HepG2 (cell line): ENCODE measurements at regions not wholly inside any gene's neighbourhood (a gene's known extent, or its start where the extent isn't known, plus 50 kb on each side); places are given as distances from the start of the nearest gene placed in this dataset.

Source experiments
- ATAC-seq: fragments of 200-7000 bp; cut with Tn5 transposase; 3 replicates; pipeline ENCODE4 v1.9.1; 2020; ENCODE audit warnings: mild to moderate bottlenecking, moderate library complexity
- BruUV-seq: library from RNA; stranded (reverse); fragments of 400-500 nt; replicated peaks from 2 replicates; lab custom pipeline; 2021; lab: Mats Ljungman, UMichigan
- CTCF ChIA-PET: fragments of 300-600 bp; formaldehyde crosslinking; extraction: SDS; loops from one replicate; lab custom pipeline; 2021; ENCODE audit warnings: low total read pairs, inconsistent platforms, low intra/inter-chr PET ratio; lab: Yijun Ruan, JAX
- POLR2A ChIA-PET: fragments of 350-600 bp; sonication (Branson Sonifier 250); formaldehyde crosslinking; loops from one replicate; lab custom pipeline; 2020; ENCODE audit warnings: antibody characterized with exemption, inconsistent platforms; lab: Yijun Ruan, JAX
- DNase-seq: peaks from one replicate; pipeline ENCODE4 v3.0.0-alpha.2; 2015; ENCODE audit warnings: low spot score
- FAIRE-seq: peaks from 3 replicates; lab custom pipeline; 2011; peaks lifted over from hg19 to GRCh38; lab: Jason Lieb, UNC
- H2AFZ ChIP-seq: one replicate; pipeline ENCODE4 v1.6.1; 2011; ENCODE audit warnings: low read length, inconsistent platforms
- H3K27ac ChIP-seq: fragments of 300-600 bp; 3 replicates; pipeline ENCODE4 v1.8.0; 2011; ENCODE audit warnings: mixed run types, mild to moderate bottlenecking, mixed read lengths, low read length, inconsistent platforms; ENCODE audit not compliant: insufficient read depth; ENCODE audit errors: extremely low read length
- H3K27me3 ChIP-seq, 2 experiments: fragments of 200-600 bp in 1 of 2; 2 replicates in 1 of 2; 3 replicates in 1 of 2; pipeline versions ENCODE4 v1.6.0 to v1.8.0; 2011; ENCODE audit warnings: low read length in 2 of 2, mild to moderate bottlenecking in 2 of 2, moderate library complexity in 2 of 2, inconsistent platforms in 1 of 2; ENCODE audit not compliant: insufficient read depth in 2 of 2, control insufficient read depth in 1 of 2
- H3K36me3 ChIP-seq, 2 experiments: fragments of 200-600 bp in 1 of 2; replicated peaks in 1 of 2; 2 replicates in 1 of 2; 3 replicates in 1 of 2; pipeline versions ENCODE4 v1.5.1 to v1.8.0; 2011; ENCODE audit warnings: low read length in 2 of 2, inconsistent platforms in 1 of 2; ENCODE audit not compliant: insufficient read depth in 2 of 2, control insufficient read depth in 1 of 2
- H3K4me1 ChIP-seq: 2 replicates; pipeline ENCODE4 v1.5.1; 2012; ENCODE audit warnings: low read length, inconsistent platforms; ENCODE audit not compliant: insufficient read depth
- H3K4me2 ChIP-seq: 2 replicates; pipeline ENCODE4 v1.6.0; 2011; ENCODE audit warnings: low read depth, low read length, inconsistent platforms
- H3K4me3 ChIP-seq, 3 experiments: fragments of 200-600 bp in 1 of 3; sonication (generic), shearing (Covaris generic) in 1 of 3; replicated peaks in 1 of 3; 2 replicates each; pipeline ENCODE4 v1.5.1; 2011 to 2016; ENCODE audit warnings: low read length in 3 of 3, inconsistent platforms in 2 of 3, low read depth in 2 of 3, mild to moderate bottlenecking in 2 of 3, control low read depth in 1 of 3, mixed read lengths in 1 of 3; ENCODE audit not compliant: insufficient read depth in 1 of 3
- H3K79me2 ChIP-seq: one replicate; pipeline ENCODE4 v1.6.1; 2011; ENCODE audit warnings: low read length, inconsistent platforms; ENCODE audit not compliant: insufficient read depth
- H3K9ac ChIP-seq: 2 replicates; pipeline ENCODE4 v1.6.0; 2011; ENCODE audit warnings: mild to moderate bottlenecking, low read depth, low read length, inconsistent platforms; ENCODE audit not compliant: insufficient read depth
- H3K9me3 ChIP-seq: 2 replicates; pipeline ENCODE4 v1.5.1; 2012; ENCODE audit warnings: mild to moderate bottlenecking, low read length
- H4K20me1 ChIP-seq: 2 replicates; pipeline ENCODE4 v1.6.0; 2011; ENCODE audit warnings: inconsistent platforms, mild to moderate bottlenecking, low read length, moderate library complexity; ENCODE audit not compliant: insufficient read depth
- CCDC6 ChIP-seq: sonication (generic); formaldehyde crosslinking; IDR thresholded peaks from 2 replicates; pipeline ENCODE4 v1.8.1; 2022; ENCODE audit warnings: mild to moderate bottlenecking, missing genetic modification reagents, moderate library complexity
- FOSL1 ChIP-seq: sonication (generic); formaldehyde crosslinking; IDR thresholded peaks from 2 replicates; pipeline ENCODE4 v1.9.0; 2021; ENCODE audit warnings: missing genetic modification reagents, borderline replicate concordance
- HMGA1 ChIP-seq: sonication (generic); formaldehyde crosslinking; conservative IDR thresholded peaks from 2 replicates; pipeline ENCODE4 v1.4.0; 2020; ENCODE audit warnings: missing genetic modification reagents
- HNRNPLL ChIP-seq: fragments of 200-400 bp; formaldehyde crosslinking; IDR thresholded peaks from 2 replicates; pipeline ENCODE4 v1.6.1; 2017; ENCODE audit warnings: mild to moderate bottlenecking, low read depth, low read length; ENCODE audit not compliant: poor library complexity, severe bottlenecking
- IRF2 ChIP-seq: IDR thresholded peaks from 2 replicates; pipeline ENCODE4 v1.6.1; 2018; ENCODE audit warnings: missing genetic modification reagents, missing compliant biosample characterization
- NONO ChIP-seq, 2 experiments: fragments of 450-650 bp in 1 of 2; sonication (generic) in 1 of 2; formaldehyde crosslinking in 1 of 2; IDR thresholded peaks in 1 of 2; conservative IDR thresholded peaks in 1 of 2; 2 replicates each; pipeline versions ENCODE4 v1.6.1 to v1.8.0; 2017 to 2022; ENCODE audit warnings: mild to moderate bottlenecking in 1 of 2, missing genetic modification reagents in 1 of 2, moderate library complexity in 1 of 2
- NR3C1 ChIP-seq: sonication (generic); formaldehyde crosslinking; IDR thresholded peaks from 2 replicates; pipeline ENCODE4 v1.4.0; 2020; ENCODE audit warnings: missing genetic modification reagents
- PCBP2 ChIP-seq: fragments of 200-400 bp; formaldehyde crosslinking; optimal IDR thresholded peaks from 2 replicates; pipeline ENCODE3; 2018; ENCODE audit warnings: low read length, low read depth; ENCODE audit not compliant: poor library complexity, severe bottlenecking
- RBFOX2 ChIP-seq: fragments of 200-400 bp; formaldehyde crosslinking; IDR thresholded peaks from 2 replicates; pipeline ENCODE4 v1.6.1; 2017; ENCODE audit warnings: low read depth, mild to moderate bottlenecking, low read length
- SNRNP70 ChIP-seq: fragments of 200-400 bp; formaldehyde crosslinking; IDR thresholded peaks from 2 replicates; pipeline ENCODE4 v1.6.1; 2017; ENCODE audit warnings: mild to moderate bottlenecking, low read depth, low read length, moderate library complexity
- ZMAT3 ChIP-seq: sonication (generic); formaldehyde crosslinking; conservative IDR thresholded peaks from 2 replicates; pipeline ENCODE4 v1.7.0; 2021; ENCODE audit warnings: missing genetic modification reagents
- WGBS: methylation state at CpG from one replicate; pipeline ENCODE4 v1.1.6; 2017; ENCODE audit warnings: low lambda C conversion rate; 5-methylcytosine and 5-hydroxymethylcytosine counted together
- in situ Hi-C: cut with HindIII; loops from 2 replicates; pipeline ENCODE4 v1.10.0; 2017; ENCODE audit warnings: low pct_unique_long_range_greater_than_20kb; ENCODE audit not compliant: extremely low pct_ligation_motif_present
- intact Hi-C: fragments of 100-400 bp; cut with micrococcal nuclease; formaldehyde crosslinking; loops from one replicate; pipeline ENCODE4 v1.10.0; 2022; ENCODE audit not compliant: unreplicated experiment
- TF ChIP-seq, protein P1 (sequence below): sonication (generic); formaldehyde crosslinking; IDR thresholded peaks from 2 replicates; pipeline ENCODE4 v1.4.0; 2020; ENCODE audit warnings: missing genetic modification reagents
- TF ChIP-seq, protein P2 (sequence below): sonication (generic); formaldehyde crosslinking; IDR thresholded peaks from 2 replicates; pipeline ENCODE4 v1.4.0; 2020; ENCODE audit warnings: mild to moderate bottlenecking, missing genetic modification reagents
- TF ChIP-seq, protein P3 (sequence below): sonication (generic); formaldehyde crosslinking; IDR thresholded peaks from 2 replicates; pipeline ENCODE4 v1.5.0; 2020; ENCODE audit warnings: mild to moderate bottlenecking, low read depth, missing genetic modification reagents, borderline replicate concordance

- TF ChIP-seq NONO (IDR thresholded peaks at IDR 0.05) (no peak), NONO (CRISPR knock-in tag; conservative IDR thresholded peaks at IDR 0.05) (no peak)
Measured at GRCh38 chr2:196454492-196454891, 185.0 kb upstream of the CCDC150 start (continued).

- no peaks in the 10 kb centered on the region for H4K20me1 ChIP-seq
- H3K36me3 ChIP-seq: no peaks in the 10 kb centered on the region
- H3K9me3 ChIP-seq: no peaks in the 10 kb centered on the region
- no peaks in the 10 kb centered on the region for H3K4me1 ChIP-seq
- 0 out of 5 replicates have a peak, but pooled peaks cover 0 to 5% of the 10 kb centered on the region in 2 experiments for H3K27me3 ChIP-seq
- FAIRE-seq: no peak
- TF ChIP-seq, protein P1, sequence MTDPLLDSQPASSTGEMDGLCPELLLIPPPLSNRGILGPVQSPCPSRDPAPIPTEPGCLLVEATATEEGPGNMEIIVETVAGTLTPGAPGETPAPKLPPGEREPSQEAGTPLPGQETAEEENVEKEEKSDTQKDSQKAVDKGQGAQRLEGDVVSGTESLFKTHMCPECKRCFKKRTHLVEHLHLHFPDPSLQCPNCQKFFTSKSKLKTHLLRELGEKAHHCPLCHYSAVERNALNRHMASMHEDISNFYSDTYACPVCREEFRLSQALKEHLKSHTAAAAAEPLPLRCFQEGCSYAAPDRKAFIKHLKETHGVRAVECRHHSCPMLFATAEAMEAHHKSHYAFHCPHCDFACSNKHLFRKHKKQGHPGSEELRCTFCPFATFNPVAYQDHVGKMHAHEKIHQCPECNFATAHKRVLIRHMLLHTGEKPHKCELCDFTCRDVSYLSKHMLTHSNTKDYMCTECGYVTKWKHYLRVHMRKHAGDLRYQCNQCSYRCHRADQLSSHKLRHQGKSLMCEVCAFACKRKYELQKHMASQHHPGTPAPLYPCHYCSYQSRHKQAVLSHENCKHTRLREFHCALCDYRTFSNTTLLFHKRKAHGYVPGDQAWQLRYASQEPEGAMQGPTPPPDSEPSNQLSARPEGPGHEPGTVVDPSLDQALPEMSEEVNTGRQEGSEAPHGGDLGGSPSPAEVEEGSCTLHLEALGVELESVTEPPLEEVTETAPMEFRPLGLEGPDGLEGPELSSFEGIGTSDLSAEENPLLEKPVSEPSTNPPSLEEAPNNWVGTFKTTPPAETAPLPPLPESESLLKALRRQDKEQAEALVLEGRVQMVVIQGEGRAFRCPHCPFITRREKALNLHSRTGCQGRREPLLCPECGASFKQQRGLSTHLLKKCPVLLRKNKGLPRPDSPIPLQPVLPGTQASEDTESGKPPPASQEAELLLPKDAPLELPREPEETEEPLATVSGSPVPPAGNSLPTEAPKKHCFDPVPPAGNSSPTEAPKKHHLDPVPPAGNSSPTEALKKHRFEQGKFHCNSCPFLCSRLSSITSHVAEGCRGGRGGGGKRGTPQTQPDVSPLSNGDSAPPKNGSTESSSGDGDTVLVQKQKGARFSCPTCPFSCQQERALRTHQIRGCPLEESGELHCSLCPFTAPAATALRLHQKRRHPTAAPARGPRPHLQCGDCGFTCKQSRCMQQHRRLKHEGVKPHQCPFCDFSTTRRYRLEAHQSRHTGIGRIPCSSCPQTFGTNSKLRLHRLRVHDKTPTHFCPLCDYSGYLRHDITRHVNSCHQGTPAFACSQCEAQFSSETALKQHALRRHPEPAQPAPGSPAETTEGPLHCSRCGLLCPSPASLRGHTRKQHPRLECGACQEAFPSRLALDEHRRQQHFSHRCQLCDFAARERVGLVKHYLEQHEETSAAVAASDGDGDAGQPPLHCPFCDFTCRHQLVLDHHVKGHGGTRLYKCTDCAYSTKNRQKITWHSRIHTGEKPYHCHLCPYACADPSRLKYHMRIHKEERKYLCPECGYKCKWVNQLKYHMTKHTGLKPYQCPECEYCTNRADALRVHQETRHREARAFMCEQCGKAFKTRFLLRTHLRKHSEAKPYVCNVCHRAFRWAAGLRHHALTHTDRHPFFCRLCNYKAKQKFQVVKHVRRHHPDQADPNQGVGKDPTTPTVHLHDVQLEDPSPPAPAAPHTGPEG: no peak
- TF ChIP-seq PCBP2 (no peak), FOSL1 (no peak), HMGA1 (CRISPR knock-in tag) (no peak), IRF2 (CRISPR knock-in tag) (no peak), RBFOX2 (no peak), SNRNP70 (no peak), NR3C1 (no peak), ZMAT3 (CRISPR knock-in tag) (no peak), HNRNPLL (no peak), CCDC6 (no peak)
- TF ChIP-seq, protein P2, sequence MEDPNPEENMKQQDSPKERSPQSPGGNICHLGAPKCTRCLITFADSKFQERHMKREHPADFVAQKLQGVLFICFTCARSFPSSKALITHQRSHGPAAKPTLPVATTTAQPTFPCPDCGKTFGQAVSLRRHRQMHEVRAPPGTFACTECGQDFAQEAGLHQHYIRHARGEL: no peak
- TF ChIP-seq, protein P3, sequence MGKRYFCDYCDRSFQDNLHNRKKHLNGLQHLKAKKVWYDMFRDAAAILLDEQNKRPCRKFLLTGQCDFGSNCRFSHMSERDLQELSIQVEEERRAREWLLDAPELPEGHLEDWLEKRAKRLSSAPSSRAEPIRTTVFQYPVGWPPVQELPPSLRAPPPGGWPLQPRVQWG: no peak
- intact Hi-C loops: no loop called here
- no peak overlapping the region for H2AFZ ChIP-seq
- no peak for ATAC-seq
- no peak for DNase-seq
- in situ Hi-C loops: loop anchor here (10.0 kb wide), 2 partner anchors 165 to 325 kb away; no protein-coding TSS in a partner anchor
- H3K4me2 ChIP-seq: no peak overlapping the region
- H3K4me3 ChIP-seq: no peak overlapping the region
- ChIA-PET CTCF (no interaction called here), POLR2A (no interaction called here)
- H3K27ac ChIP-seq: no peak overlapping the region
- 12% methylated on average over 7 of the region's 7 CpGs for WGBS
- no TSS peak for BruUV-seq
- H3K79me2 ChIP-seq: no peaks in the 10 kb centered on the region
- no peak overlapping the region for H3K9ac ChIP-seq
Measured at GRCh38 chr2:196459539-196459938, 180.0 kb upstream of the CCDC150 start.
